ENCODE measurements at regions not wholly inside any gene's neighbourhood (a gene's known extent, or its start where the extent isn't known, plus 50 kb on each side); places are given as distances from the start of the nearest gene placed in this dataset.
"Not testable (repeated sequence)": the region's sequence is repeated elsewhere in the genome, so short reads cannot be mapped to it uniquely, and the experiment has no call there.

- no peak for DNase-seq
These were observed 1231.2 kb upstream of the FLRT2 start for GRCh38 chr14:84298663-84299195.

- no peak for DNase-seq
These were observed 1226.8 kb upstream of the FLRT2 start for GRCh38 chr14:84303140-84303539.

- DNase-seq, result no peak
These were observed 1217.4 kb upstream of the FLRT2 start for GRCh38 chr14:84312551-84312950.

DNA sequence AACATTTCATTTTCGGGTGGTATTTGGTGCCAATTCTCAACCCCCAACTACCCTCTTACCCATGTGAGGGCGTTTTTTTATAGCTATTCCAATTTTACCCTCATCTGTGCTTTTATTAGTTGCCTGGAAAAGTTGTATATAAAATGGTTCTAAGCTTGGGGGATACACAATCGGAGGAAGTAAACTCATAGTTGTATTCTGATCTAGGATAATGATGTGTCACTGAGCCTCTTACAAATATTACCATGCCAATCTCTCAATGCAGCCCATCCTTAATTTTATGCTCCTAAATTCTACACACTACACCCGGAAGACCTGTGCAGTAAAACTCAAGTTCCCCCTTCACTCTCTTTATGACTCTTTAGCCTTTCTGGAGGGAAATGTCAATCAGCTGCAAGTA is 1206.5 kb upstream of the FLRT2 start:
- no peak for DNase-seq

- DNase-seq, result no peak
These were observed 1206.0 kb upstream of the FLRT2 start for GRCh38 chr14:84323978-84324377.

DNA sequence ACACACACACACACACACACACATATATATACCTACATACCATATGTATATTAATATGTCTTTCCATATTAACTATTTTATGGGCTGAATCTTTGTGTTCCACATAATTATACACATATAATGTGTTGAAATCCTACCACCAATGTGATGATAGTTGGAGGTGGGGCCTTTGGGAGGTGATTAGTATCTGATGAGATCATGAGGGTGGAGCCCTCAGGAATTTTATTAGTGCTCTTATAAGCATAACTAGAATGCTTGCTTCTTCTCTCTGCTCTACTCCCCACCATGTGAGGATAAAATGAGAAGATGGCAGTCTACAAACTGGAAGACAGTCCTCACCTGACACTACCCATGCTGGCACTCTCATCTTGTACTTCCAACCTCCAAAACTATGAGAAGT is 1193.5 kb upstream of the FLRT2 start:
- DNase-seq, result no peak

DNA sequence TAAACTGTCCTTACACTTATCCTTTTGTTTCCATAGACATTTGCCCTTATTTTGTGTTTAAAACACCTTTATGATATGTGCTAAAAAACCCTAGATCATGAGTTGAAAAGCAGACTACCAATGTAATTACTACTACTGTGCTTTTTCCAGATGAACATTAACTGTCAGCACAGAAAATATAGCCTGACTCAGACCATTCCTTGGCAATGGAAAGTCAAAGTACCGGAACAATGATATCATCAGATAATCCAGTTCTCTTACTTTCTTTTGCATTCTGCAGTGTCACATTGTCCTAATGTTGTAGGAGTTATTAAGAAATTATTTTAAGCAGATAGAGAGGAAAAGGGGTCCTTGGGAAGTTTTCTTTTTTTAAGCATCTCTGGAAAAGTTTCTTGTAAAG is 1189.0 kb upstream of the FLRT2 start:
- DNase-seq, result no peak

- not testable (repeated sequence) for DNase-seq
These were observed 1188.1 kb upstream of the FLRT2 start for GRCh38 chr14:84341867-84342266.

DNA sequence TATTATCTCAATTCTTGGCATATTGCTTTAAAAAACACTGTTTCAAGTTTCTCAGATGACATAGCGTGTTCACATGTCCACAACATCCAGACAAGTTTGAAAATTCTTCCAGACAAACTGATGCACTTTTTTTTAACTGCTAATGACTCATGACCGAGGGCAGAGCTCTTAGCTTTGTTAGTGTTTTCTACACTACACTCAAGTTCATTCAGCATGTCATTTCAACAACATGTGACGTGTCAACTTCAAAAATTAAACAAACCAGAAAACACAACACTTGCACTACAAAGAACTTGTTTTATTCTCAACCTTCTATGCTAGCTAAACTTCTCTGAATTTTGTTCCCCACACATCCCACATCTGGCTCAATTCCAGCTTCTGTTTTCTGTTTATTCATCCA is 1186.3 kb upstream of the FLRT2 start:
- no peak for DNase-seq

DNA sequence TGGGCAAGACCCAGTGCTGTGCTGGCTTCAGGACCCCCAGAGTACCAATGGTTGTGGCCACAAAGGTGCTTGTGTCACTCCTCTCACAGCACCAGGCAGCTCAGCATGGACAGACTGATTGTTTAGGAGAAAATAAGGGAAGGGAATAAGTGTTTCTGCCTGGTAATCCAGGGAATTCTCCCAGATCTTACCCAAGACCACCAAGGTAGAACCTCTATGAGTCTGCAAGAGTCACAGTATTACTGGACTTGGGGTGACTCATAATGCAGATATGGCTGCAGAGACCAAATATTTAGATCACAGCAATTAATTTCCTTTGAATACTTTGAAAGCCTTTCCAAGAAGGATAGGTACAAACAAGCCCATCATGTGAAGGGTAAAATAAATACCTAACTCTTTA is 1178.3 kb upstream of the FLRT2 start:
- DNase-seq, result no peak

DNA sequence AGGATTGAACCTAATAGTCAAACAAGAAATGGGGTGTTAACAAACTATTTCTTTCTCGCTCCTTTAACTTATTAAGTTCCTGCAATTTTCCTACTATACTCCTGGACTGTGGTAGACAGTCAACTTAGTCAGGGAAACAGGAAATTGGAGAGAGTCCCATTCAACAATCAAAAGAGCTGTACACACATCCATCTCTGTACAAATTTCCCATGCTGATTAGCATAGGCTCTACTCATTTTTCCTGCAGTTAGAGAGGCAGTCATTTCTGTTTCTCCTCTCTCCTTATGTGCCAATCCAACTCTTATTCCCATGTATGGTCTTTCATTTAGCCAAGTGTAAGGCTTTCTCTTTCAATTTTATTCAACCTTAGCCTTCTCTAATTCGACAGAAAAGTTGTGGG is 1168.5 kb upstream of the FLRT2 start:
- no peak for DNase-seq

GRCh38 chr14:84375235-84375634 is 1154.7 kb upstream of the FLRT2 start:
- no peak for DNase-seq

GRCh38 chr14:84390010-84390409 is 1139.9 kb upstream of the FLRT2 start:
- no peak for DNase-seq

- DNase-seq, result no peak
These were observed 1132.3 kb upstream of the FLRT2 start for GRCh38 chr14:84397631-84398030.

GRCh38 chr14:84399296-84399910 is 1130.5 kb upstream of the FLRT2 start:
- no peak for DNase-seq

DNA sequence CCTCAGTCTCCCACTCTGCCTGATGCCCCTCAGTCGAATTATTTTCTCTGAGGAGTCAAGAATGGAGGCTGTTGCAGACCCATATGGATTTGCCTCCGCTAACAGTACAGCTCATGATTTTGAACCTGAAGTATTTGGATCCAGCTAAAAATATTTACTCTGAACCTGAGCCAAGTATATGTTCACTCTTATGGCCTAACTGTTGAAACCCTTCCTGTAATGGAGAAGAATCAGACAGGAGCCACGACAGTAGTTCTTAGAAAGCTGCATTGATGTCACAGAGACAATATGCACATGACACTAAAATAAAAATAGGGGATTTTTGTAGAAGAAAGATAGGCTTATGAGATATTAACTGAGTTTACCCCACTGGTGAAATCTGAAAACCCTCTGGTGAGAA is 1128.3 kb upstream of the FLRT2 start:
- no peak for DNase-seq

GRCh38 chr14:84403585-84403984 is 1126.4 kb upstream of the FLRT2 start:
- no peak for DNase-seq

DNA sequence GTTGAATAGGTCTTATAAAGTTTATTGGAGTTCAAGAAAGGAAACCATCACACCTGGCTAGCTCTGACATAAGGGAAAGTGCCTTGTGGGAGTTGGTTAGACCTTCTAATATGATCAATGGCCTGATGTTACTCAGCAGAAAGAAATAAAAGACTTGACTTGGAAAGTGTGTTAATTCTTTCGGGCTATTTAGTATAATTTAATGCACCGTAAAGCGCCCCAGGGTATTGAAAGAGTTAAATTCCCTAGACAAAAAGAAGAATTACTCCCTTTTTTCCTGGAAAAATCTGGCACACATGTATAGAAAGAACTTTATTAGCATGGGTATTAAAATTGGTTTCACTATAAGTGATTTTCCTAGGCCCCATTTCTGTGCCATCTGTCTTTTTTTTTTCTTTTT is 1125.7 kb upstream of the FLRT2 start:
- no peak for DNase-seq

- no peak for DNase-seq
These were observed 1120.5 kb upstream of the FLRT2 start for GRCh38 chr14:84409435-84409834.

GRCh38 chr14:84410344-84410743 is 1119.6 kb upstream of the FLRT2 start:
- DNase-seq, result no peak

GRCh38 chr14:84420221-84420620 is 1109.7 kb upstream of the FLRT2 start:
- no peak for DNase-seq

DNA sequence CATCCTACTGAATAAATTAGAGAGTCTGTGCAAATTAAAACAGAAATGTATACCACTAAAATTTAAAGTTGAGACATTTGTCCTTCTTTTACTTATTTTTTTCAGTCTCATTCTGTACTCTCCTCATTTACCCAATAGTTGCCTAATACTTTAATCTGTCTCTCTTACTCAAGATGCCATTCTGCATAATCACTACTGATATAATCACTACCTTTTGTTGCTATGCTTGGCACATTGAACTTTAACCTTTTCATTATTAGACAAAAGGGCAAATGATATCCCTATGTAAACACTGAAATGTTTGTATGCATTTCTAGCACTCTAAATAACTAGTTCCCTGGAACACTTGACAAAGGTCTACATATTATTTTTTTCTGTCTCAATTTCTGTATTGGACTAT is 1108.3 kb upstream of the FLRT2 start:
- DNase-seq, result no peak

DNA sequence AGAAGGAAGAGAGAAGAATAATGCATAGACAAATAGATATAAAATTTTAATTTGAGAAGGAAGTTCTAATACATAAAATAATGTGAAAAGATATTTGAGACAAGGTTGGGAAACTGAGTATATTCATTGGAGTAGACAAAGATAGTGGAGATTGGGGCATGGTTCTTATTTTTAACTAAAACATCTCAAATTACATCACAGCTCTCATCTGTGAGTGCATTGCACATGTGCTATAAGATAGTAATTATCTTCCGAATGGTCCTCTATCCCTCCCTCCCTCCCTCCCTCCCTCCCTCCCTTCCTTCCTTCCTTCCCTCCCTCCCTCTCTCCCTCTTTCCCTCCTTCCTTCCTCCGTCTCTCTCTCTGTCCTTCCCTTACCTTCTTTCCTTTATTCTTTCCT is 1104.0 kb upstream of the FLRT2 start:
- no peak for DNase-seq

GRCh38 chr14:84432676-84433075 is 1097.3 kb upstream of the FLRT2 start:
- DNase-seq, result no peak

DNA sequence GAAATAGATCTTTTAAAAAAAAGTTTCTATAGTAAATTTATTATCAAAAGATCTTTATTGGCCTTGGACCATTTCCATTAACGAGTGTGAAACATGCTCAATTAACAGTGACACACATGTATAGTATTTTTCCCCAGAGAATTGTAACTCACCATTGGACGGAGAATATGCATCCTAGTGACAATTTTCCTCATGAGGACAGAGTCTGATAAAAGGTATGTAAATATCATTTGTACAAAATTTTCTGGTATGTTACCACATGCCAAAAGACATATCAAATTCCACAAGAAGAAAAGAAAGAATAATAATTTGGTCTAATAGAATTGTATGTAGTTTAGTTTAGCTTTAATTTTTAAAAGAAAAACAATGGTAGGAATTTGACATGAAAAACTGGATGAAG is 1096.0 kb upstream of the FLRT2 start:
- DNase-seq, result no peak
